GM12878 (cell line): ENCODE measurements at regions not wholly inside any gene's neighbourhood (a gene's known extent, or its start where the extent isn't known, plus 50 kb on each side); places are given as distances from the start of the nearest gene placed in this dataset.

ENCODE experiments used
- ATAC-seq: fragments of 200-7000 bp; cut with Tn5 transposase; 3 replicates; pipeline ENCODE4 v1.9.1; 2020; ENCODE audit warnings: mild to moderate bottlenecking, moderate library complexity
- BruUV-seq: library from RNA; stranded (reverse); fragments of 400-500 nt; replicated peaks from 2 replicates; lab custom pipeline; 2021; lab: Mats Ljungman, UMichigan
- CTCF ChIA-PET: fragments of 300-600 bp; sonication (Branson Sonifier 250); formaldehyde crosslinking; extraction: SDS; loops from one replicate; lab custom pipeline; 2021; ENCODE audit warnings: inconsistent platforms; lab: Yijun Ruan, JAX
- POLR2A ChIA-PET: fragments of 350-600 bp; formaldehyde crosslinking; extraction: SDS; loops from one replicate; lab custom pipeline; 2021; ENCODE audit warnings: inconsistent platforms; lab: Charles Lee
- RAD21 ChIA-PET: fragments of 300-600 bp; sonication (Branson Sonifier 250); formaldehyde crosslinking; loops from one replicate; lab custom pipeline; 2023; ENCODE audit warnings: antibody characterized with exemption; ENCODE audit not compliant: unreplicated experiment; lab: Charles Lee
- SMC1A ChIA-PET: fragments of 300-600 bp; sonication (Branson Sonifier 250); formaldehyde crosslinking; loops from one replicate; lab custom pipeline; 2023; ENCODE audit not compliant: unreplicated experiment, uncharacterized antibody; lab: Charles Lee
- DNase-seq: peaks from one replicate; pipeline ENCODE4 v3.0.0-alpha.2; 2011; ENCODE audit warnings: low read depth, low spot score
- FAIRE-seq: peaks from 3 replicates; lab custom pipeline; 2011; peaks lifted over from hg19 to GRCh38; lab: Jason Lieb, UNC
- H2AFZ ChIP-seq: 2 replicates; pipeline ENCODE4 v1.6.0; 2011; ENCODE audit warnings: low read depth, low read length, control low read depth; ENCODE audit not compliant: control insufficient read depth
- H3K27ac ChIP-seq: 2 replicates; pipeline ENCODE4 v1.5.1; 2011; ENCODE audit warnings: control low read depth; ENCODE audit not compliant: control insufficient read depth, insufficient read depth
- H3K27me3 ChIP-seq, 2 experiments: replicated peaks in 1 of 2; 2 replicates each; pipeline versions ENCODE4 v1.6.0 to v1.6.1; 2011; ENCODE audit warnings: low read length in 1 of 2; ENCODE audit not compliant: control insufficient read depth in 2 of 2, insufficient read depth in 2 of 2
- H3K36me3 ChIP-seq, 2 experiments: 2 replicates each; pipeline ENCODE4 v1.5.1; 2011; ENCODE audit warnings: low read length in 1 of 2; ENCODE audit not compliant: control insufficient read depth in 2 of 2, insufficient read depth in 2 of 2
- H3K4me1 ChIP-seq: 2 replicates; pipeline ENCODE4 v1.6.1; 2011; ENCODE audit warnings: mild to moderate bottlenecking, low read length, moderate library complexity, mixed read lengths; ENCODE audit not compliant: control insufficient read depth, insufficient read depth
- H3K4me2 ChIP-seq: 2 replicates; pipeline ENCODE4 v1.6.0; 2011; ENCODE audit warnings: control low read depth; ENCODE audit not compliant: control insufficient read depth, insufficient read depth
- H3K4me3 ChIP-seq: fragments of 200-600 bp; sonication (generic); 2 replicates; pipeline ENCODE4 v1.5.1; 2016
- H3K79me2 ChIP-seq: 2 replicates; pipeline ENCODE4 v1.6.0; 2011; ENCODE audit warnings: low read length; ENCODE audit not compliant: control insufficient read depth, insufficient read depth
- H3K9ac ChIP-seq: 2 replicates; pipeline ENCODE4 v1.8.0; 2011; ENCODE audit warnings: low read length, control low read depth, mixed read lengths; ENCODE audit not compliant: control insufficient read depth, insufficient read depth
- H3K9me3 ChIP-seq: replicated peaks from 3 replicates; pipeline ENCODE4 v1.5.1; 2011; ENCODE audit warnings: mild to moderate bottlenecking, low read length; ENCODE audit not compliant: control insufficient read depth, insufficient read depth
- H4K20me1 ChIP-seq: 2 replicates; pipeline ENCODE4 v1.6.0; 2011; ENCODE audit not compliant: control insufficient read depth, insufficient read depth
- ATF7 ChIP-seq: fragments of 450-650 bp; IDR thresholded peaks from 2 replicates; pipeline ENCODE4 v1.6.1; 2016; ENCODE audit warnings: low read depth, mild to moderate bottlenecking
- EGR1 ChIP-seq, 2 experiments: IDR thresholded peaks; 1 replicate in 1 of 2; 2 replicates in 1 of 2; pipeline ENCODE4 v1.6.1; 2011 to 2012; ENCODE audit warnings: low read depth in 2 of 2, low read length in 2 of 2, borderline replicate concordance in 1 of 2, mild to moderate bottlenecking in 1 of 2, moderate library complexity in 1 of 2
- FOXM1 ChIP-seq: IDR thresholded peaks from 2 replicates; pipeline ENCODE4 v1.6.1; 2012; ENCODE audit warnings: low read depth, mild to moderate bottlenecking, inconsistent platforms, low read length, moderate library complexity
- IKZF2 ChIP-seq, 2 experiments: fragments of 450-650 bp; IDR thresholded peaks; 2 replicates each; pipeline ENCODE4 v1.6.1; 2017; ENCODE audit warnings: mild to moderate bottlenecking in 2 of 2, moderate library complexity in 2 of 2
- JUNB ChIP-seq: IDR thresholded peaks from 2 replicates; pipeline ENCODE4 v1.6.1; 2016; ENCODE audit warnings: antibody characterized with exemption, mild to moderate bottlenecking
- NR2C2 ChIP-seq: IDR thresholded peaks from 2 replicates; pipeline ENCODE4 v1.6.1; 2011; ENCODE audit warnings: borderline replicate concordance, low read depth; ENCODE audit not compliant: control insufficient read depth, insufficient read length
- NRF1 ChIP-seq: conservative IDR thresholded peaks from 2 replicates; pipeline ENCODE4 v1.6.1; 2011; ENCODE audit warnings: mild to moderate bottlenecking, low read depth, low read length, improper control_type of control experiment
- POLR2AphosphoS2 ChIP-seq: IDR thresholded peaks from 2 replicates; pipeline ENCODE4 v1.6.1; 2011; ENCODE audit warnings: low read depth, mild to moderate bottlenecking, low read length, improper control_type of control experiment, moderate library complexity
- POU2F2 ChIP-seq: IDR thresholded peaks from 3 replicates; pipeline ENCODE4 v1.6.1; 2011; ENCODE audit warnings: low read depth, mild to moderate bottlenecking, low read length, borderline replicate concordance
- RAD51 ChIP-seq: fragments of 450-650 bp; IDR thresholded peaks from 2 replicates; pipeline ENCODE4 v1.6.1; 2016; ENCODE audit warnings: moderate library complexity, mild to moderate bottlenecking, inconsistent platforms
- RB1 ChIP-seq: fragments of 450-650 bp; formaldehyde crosslinking; IDR thresholded peaks from 2 replicates; pipeline ENCODE4 v1.6.1; 2017; ENCODE audit warnings: mild to moderate bottlenecking, borderline replicate concordance
- SKIL ChIP-seq: fragments of 450-650 bp; IDR thresholded peaks from 2 replicates; pipeline ENCODE4 v1.6.1; 2017; ENCODE audit warnings: mild to moderate bottlenecking, low read depth, inconsistent platforms; ENCODE audit not compliant: poor library complexity, severe bottlenecking
- SMC3 ChIP-seq: IDR thresholded peaks from 2 replicates; pipeline ENCODE4 v1.6.1; 2011; ENCODE audit warnings: low read length, improper control_type of control experiment, borderline replicate concordance
- ZBED1 ChIP-seq: IDR thresholded peaks from 2 replicates; pipeline ENCODE4 v1.6.1; 2016; ENCODE audit warnings: borderline replicate concordance
- WGBS: methylation state at CpG from one replicate; pipeline ENCODE4 v1.1.6; 2016; ENCODE audit warnings: low lambda C conversion rate; ENCODE audit not compliant: insufficient replicate concordance, insufficient coverage; ENCODE audit errors: missing lambda C conversion rate; 5-methylcytosine and 5-hydroxymethylcytosine counted together
- in situ Hi-C: fragments of 300-500 bp; cut with MboI; formaldehyde crosslinking; loops from 9 replicates; pipeline ENCODE4 v1.14.3; 2018; ENCODE audit warnings: mixed read lengths
- intact Hi-C: fragments of 100-400 bp; cut with micrococcal nuclease; formaldehyde crosslinking; loops from one replicate; pipeline ENCODE4 v1.14.2; 2022; ENCODE audit not compliant: unreplicated experiment
- TF ChIP-seq, protein P1 (sequence below): fragments of 150-350 bp; IDR thresholded peaks from 2 replicates; pipeline ENCODE4 v1.6.1; 2016; ENCODE audit warnings: low read depth, low read length
- TF ChIP-seq, protein P2 (sequence below): IDR thresholded peaks from 2 replicates; pipeline ENCODE4 v1.6.1; 2012; ENCODE audit warnings: mild to moderate bottlenecking, low read depth, low read length

DNA sequence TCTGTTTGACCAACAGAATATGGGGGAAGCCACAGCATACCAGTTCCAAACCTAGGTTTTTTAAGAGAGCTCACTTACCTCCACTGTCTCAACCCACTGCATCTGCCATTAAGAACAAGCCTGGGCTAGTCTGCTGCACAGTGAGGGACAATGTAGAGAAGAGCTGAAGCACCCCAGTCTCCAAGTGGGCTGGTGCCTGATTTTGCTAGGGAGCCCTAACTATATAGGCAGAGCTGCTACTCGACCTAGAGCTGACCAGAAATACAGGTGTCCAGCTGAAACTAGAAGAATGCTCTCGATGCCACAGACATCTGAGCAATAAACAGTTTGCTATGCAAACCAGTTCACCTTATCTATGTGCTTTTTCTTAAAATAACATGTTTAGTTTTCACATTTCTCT is 106.9 kb upstream of the BET1 start (continued):
- TF ChIP-seq, protein P1, sequence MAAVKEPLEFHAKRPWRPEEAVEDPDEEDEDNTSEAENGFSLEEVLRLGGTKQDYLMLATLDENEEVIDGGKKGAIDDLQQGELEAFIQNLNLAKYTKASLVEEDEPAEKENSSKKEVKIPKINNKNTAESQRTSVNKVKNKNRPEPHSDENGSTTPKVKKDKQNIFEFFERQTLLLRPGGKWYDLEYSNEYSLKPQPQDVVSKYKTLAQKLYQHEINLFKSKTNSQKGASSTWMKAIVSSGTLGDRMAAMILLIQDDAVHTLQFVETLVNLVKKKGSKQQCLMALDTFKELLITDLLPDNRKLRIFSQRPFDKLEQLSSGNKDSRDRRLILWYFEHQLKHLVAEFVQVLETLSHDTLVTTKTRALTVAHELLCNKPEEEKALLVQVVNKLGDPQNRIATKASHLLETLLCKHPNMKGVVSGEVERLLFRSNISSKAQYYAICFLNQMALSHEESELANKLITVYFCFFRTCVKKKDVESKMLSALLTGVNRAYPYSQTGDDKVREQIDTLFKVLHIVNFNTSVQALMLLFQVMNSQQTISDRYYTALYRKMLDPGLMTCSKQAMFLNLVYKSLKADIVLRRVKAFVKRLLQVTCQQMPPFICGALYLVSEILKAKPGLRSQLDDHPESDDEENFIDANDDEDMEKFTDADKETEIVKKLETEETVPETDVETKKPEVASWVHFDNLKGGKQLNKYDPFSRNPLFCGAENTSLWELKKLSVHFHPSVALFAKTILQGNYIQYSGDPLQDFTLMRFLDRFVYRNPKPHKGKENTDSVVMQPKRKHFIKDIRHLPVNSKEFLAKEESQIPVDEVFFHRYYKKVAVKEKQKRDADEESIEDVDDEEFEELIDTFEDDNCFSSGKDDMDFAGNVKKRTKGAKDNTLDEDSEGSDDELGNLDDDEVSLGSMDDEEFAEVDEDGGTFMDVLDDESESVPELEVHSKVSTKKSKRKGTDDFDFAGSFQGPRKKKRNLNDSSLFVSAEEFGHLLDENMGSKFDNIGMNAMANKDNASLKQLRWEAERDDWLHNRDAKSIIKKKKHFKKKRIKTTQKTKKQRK, result no peak
- TF ChIP-seq NRF1 (no peak), IKZF2 (IDR thresholded peaks at IDR 0.05) (no peak), RAD51 (no peak)
- TF ChIP-seq, protein P2, sequence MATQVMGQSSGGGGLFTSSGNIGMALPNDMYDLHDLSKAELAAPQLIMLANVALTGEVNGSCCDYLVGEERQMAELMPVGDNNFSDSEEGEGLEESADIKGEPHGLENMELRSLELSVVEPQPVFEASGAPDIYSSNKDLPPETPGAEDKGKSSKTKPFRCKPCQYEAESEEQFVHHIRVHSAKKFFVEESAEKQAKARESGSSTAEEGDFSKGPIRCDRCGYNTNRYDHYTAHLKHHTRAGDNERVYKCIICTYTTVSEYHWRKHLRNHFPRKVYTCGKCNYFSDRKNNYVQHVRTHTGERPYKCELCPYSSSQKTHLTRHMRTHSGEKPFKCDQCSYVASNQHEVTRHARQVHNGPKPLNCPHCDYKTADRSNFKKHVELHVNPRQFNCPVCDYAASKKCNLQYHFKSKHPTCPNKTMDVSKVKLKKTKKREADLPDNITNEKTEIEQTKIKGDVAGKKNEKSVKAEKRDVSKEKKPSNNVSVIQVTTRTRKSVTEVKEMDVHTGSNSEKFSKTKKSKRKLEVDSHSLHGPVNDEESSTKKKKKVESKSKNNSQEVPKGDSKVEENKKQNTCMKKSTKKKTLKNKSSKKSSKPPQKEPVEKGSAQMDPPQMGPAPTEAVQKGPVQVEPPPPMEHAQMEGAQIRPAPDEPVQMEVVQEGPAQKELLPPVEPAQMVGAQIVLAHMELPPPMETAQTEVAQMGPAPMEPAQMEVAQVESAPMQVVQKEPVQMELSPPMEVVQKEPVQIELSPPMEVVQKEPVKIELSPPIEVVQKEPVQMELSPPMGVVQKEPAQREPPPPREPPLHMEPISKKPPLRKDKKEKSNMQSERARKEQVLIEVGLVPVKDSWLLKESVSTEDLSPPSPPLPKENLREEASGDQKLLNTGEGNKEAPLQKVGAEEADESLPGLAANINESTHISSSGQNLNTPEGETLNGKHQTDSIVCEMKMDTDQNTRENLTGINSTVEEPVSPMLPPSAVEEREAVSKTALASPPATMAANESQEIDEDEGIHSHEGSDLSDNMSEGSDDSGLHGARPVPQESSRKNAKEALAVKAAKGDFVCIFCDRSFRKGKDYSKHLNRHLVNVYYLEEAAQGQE, result no peak

DNA sequence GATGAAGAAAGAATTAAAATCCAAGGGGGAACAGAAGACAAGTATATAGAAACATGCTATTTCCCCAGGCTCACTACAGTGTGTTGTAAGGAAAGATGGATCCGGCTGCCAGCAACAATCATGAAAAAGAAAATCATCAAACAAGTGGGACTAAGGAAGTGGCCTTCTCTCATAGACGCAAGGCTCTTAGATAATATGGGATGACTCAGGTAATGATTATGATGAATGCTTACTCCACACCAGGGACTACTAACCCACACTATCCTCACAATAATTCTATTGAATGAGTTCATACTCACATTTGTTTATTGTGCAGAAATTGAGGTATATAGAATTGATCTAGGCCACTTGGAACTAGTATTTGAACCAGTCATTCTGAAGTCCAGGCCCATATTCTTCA is 111.2 kb upstream of the BET1 start:
- Histone ChIP-seq H3K4me1 (no peaks in the 10 kb centered on the region), H3K4me2 (no peak overlapping the region), H3K27ac (no peak overlapping the region), H2AFZ (no peak overlapping the region), H3K36me3 (no peaks in the 10 kb centered on the region), H4K20me1 (no peaks in the 10 kb centered on the region), H3K79me2 (no peaks in the 10 kb centered on the region), H3K4me3 (no peak overlapping the region), H3K9ac (no peak overlapping the region), H3K9me3 (no peaks in the 10 kb centered on the region), H3K27me3 (no peaks in the 10 kb centered on the region)
- BruUV-seq, result no TSS peak
- FAIRE-seq, result no peak
- CTCF ChIA-PET, result no interaction called here
- POLR2A ChIA-PET, result no interaction called here
- no peak for DNase-seq
- ATAC-seq, result no peak
- SMC1A ChIA-PET, result interaction anchor here (0.8 to 1.6 kb wide), 2 partner anchors 9 to 216 kb away, joined by 3 to 4 read pairs; no protein-coding TSS in a partner anchor
- WGBS, result 83% methylated on average over 2 of the region's 2 CpGs
- in situ Hi-C loops, result no loop called here
- RAD21 ChIA-PET, result no interaction called here
- intact Hi-C loops, result no loop called here
- no peak for TF ChIP-seq JUNB
- TF ChIP-seq EGR1 (IDR thresholded peaks at IDR 0.05; ENCODE audit: borderline replicate concordance in 1 of 2, low read depth in 2 of 2, low read length in 2 of 2), result no peak
- TF ChIP-seq SKIL, result no peak
- TF ChIP-seq POU2F2, result no peak
- no peak for TF ChIP-seq POLR2AphosphoS2
- no peak for TF ChIP-seq ZBED1
- no peak for TF ChIP-seq RB1
- TF ChIP-seq NR2C2, result no peak
- no peak for TF ChIP-seq SMC3
- no peak for TF ChIP-seq ATF7
- TF ChIP-seq FOXM1, result no peak
